B cell (primary cell): ENCODE measurements at regions not wholly inside any gene's neighbourhood (a gene's known extent, or its start where the extent isn't known, plus 50 kb on each side); places are given as distances from the start of the nearest gene placed in this dataset.

Source experiments
- ATAC-seq: fragments of 200-7000 bp; cut with Tn5 transposase; one replicate; pipeline ENCODE4 v1.10.0; 2021; ENCODE audit warnings: low read depth, mild to moderate bottlenecking, moderate number of reproducible peaks, moderate library complexity
- CTCF ChIA-PET: fragments of 350-600 bp; sonication (Branson Sonifier 250); formaldehyde crosslinking; loops from one replicate; lab custom pipeline; 2021; ENCODE audit warnings: antibody characterized with exemption, inconsistent platforms; lab: Charles Lee
- POLR2A ChIA-PET: fragments of 350-600 bp; sonication (Branson Sonifier 250); formaldehyde crosslinking; loops from one replicate; lab custom pipeline; 2021; ENCODE audit warnings: antibody characterized with exemption; lab: Charles Lee
- DNase-seq: peaks from one replicate; pipeline ENCODE4 v3.0.0; 2013
- H2AFZ ChIP-seq: 2 replicates; pipeline ENCODE4 v1.6.1; 2012; ENCODE audit warnings: mild to moderate bottlenecking, low read depth, low read length; ENCODE audit not compliant: insufficient read depth, poor library complexity, severe bottlenecking
- H3K27ac ChIP-seq, 2 donors: 1 replicate in 1 of 2; 2 replicates in 1 of 2; pipeline ENCODE4 v1.5.1; 2012 to 2013; ENCODE audit warnings: low read length in 2 of 2, mild to moderate bottlenecking in 2 of 2, moderate library complexity in 1 of 2
- H3K27me3 ChIP-seq, 4 experiments: fragments of 200-600 bp in 1 of 4; sonication (generic) in 1 of 4; replicated peaks in 1 of 4; 1 replicate in 2 of 4; 2 replicates in 2 of 4; pipeline versions ENCODE4 v1.6.1 to v1.7.0; 2013 to 2016; ENCODE audit warnings: low read length in 3 of 4, mild to moderate bottlenecking in 2 of 4, mixed read lengths in 1 of 4, moderate library complexity in 1 of 4; ENCODE audit not compliant: insufficient read depth in 4 of 4, control insufficient read depth in 3 of 4; ENCODE audit errors: control extremely low read depth in 1 of 4
- H3K36me3 ChIP-seq, 2 experiments: replicated peaks in 1 of 2; 1 replicate in 1 of 2; 2 replicates in 1 of 2; pipeline versions ENCODE4 v1.6.1 to v1.7.1; 2013; ENCODE audit warnings: low read length in 1 of 2; ENCODE audit not compliant: insufficient read depth in 2 of 2, control insufficient read depth in 1 of 2; ENCODE audit errors: control extremely low read depth in 1 of 2, extremely low read depth in 1 of 2
- H3K4me1 ChIP-seq, 2 donors: fragments of 200-600 bp in 1 of 2; sonication (generic) in 1 of 2; 1 replicate in 1 of 2; 2 replicates in 1 of 2; pipeline versions ENCODE4 v1.5.1 to v1.6.1; 2013 to 2017; ENCODE audit warnings: low read length in 2 of 2; ENCODE audit not compliant: control insufficient read depth in 2 of 2, insufficient read depth in 2 of 2
- H3K4me2 ChIP-seq: replicated peaks from 2 replicates; pipeline ENCODE3; 2012; ENCODE audit warnings: mild to moderate bottlenecking, low read depth, low read length; ENCODE audit not compliant: poor library complexity, severe bottlenecking
- H3K4me3 ChIP-seq, 5 experiments: fragments of 200-600 bp in 1 of 5; sonication (generic) in 1 of 5; 1 replicate in 3 of 5; 2 replicates in 2 of 5; pipeline versions ENCODE4 v1.5.1 to v1.7.0; 2011 to 2016; ENCODE audit warnings: low read length in 4 of 5, mild to moderate bottlenecking in 4 of 5, low read depth in 2 of 5, control low read depth in 1 of 5, moderate library complexity in 1 of 5; ENCODE audit not compliant: insufficient read depth in 1 of 5; ENCODE audit errors: control extremely low read depth in 1 of 5, extremely low read depth in 1 of 5
- H3K79me2 ChIP-seq: fragments of 200-600 bp; sonication (generic); one replicate; pipeline ENCODE4 v1.6.0; 2016; ENCODE audit warnings: low read length; ENCODE audit not compliant: control insufficient read depth, insufficient read depth
- H3K9ac ChIP-seq: fragments of 200-600 bp; sonication (generic); 2 replicates; pipeline ENCODE4 v1.6.1; 2017; ENCODE audit warnings: mild to moderate bottlenecking, low read length, moderate library complexity
- H3K9me3 ChIP-seq, 3 donors: one replicate each; pipeline versions ENCODE4 v1.6.1 to v1.7.1; 2013; ENCODE audit warnings: low read length in 2 of 3; ENCODE audit not compliant: control insufficient read depth in 2 of 3, insufficient read depth in 1 of 3; ENCODE audit errors: control extremely low read depth in 1 of 3
- H4K20me1 ChIP-seq: 2 replicates; pipeline ENCODE4 v1.6.0; 2012; ENCODE audit warnings: mild to moderate bottlenecking, low read length; ENCODE audit not compliant: insufficient read depth, control insufficient read depth, poor library complexity, severe bottlenecking
- H3K27ac Mint-ChIP-seq: one replicate; pipeline ENCODE4 v1.8.0; 2021; ENCODE audit warnings: mixed read lengths
- H3K27me3 Mint-ChIP-seq: one replicate; pipeline ENCODE4 v1.8.0; 2021; ENCODE audit warnings: mixed read lengths
- H3K4me1 Mint-ChIP-seq: one replicate; pipeline ENCODE4 v1.8.0; 2021; ENCODE audit warnings: mixed read lengths
- H3K4me3 Mint-ChIP-seq: one replicate; pipeline ENCODE4 v1.8.0; 2021; ENCODE audit warnings: mixed read lengths
- H3K9me3 Mint-ChIP-seq: one replicate; pipeline ENCODE4 v1.8.0; 2022; ENCODE audit warnings: mixed read lengths; ENCODE audit not compliant: insufficient read depth
- EZH2 ChIP-seq: IDR thresholded peaks from 2 replicates; pipeline ENCODE4 v1.6.1; 2012; ENCODE audit warnings: borderline replicate concordance, low read depth, mild to moderate bottlenecking, moderate library complexity, low read length; ENCODE audit not compliant: insufficient read depth, poor library complexity, severe bottlenecking
- WGBS: methylation state at CpG from one replicate; pipeline ENCODE4 v1.1.5; 2013; ENCODE audit warnings: missing lambda C conversion rate; ENCODE audit not compliant: insufficient coverage; 5-methylcytosine and 5-hydroxymethylcytosine counted together
- intact Hi-C: fragments of 100-400 bp; cut with micrococcal nuclease; formaldehyde crosslinking; loops from one replicate; pipeline ENCODE4 v1.10.0; 2022
- TF ChIP-seq, protein P1 (sequence below): fragments of 200-600 bp; IDR thresholded peaks from one replicate; pipeline ENCODE4 v1.8.0; 2022; ENCODE audit warnings: antibody characterized with exemption, mild to moderate bottlenecking

DNA sequence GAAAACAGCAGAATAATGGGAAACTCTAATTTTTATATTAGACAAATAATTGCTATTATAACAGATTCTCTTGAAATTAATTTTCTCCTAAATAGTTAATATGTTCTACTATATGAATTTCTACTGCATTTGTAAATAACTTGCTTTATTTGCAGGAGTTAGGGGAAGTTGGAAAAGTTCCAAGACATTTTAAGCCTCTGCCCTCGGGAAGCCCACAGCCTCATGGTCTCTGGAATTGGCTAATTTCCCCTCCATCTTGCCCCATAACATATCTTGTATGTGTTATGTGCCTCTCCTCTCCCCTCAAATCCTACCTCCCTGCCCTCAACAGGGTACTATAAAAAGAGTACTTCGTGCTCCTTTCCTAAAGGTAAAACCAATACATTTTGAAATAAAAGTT lies 271.4 kb upstream of the NR5A2 start:
- DNase-seq (no peak), ATAC-seq (no peak)
- Histone ChIP-seq H3K4me2 (no peak overlapping the region), H3K4me3 (no peak overlapping the region), H3K79me2 (no peaks in the 10 kb centered on the region), H3K36me3 (no peaks in the 10 kb centered on the region), H3K9ac (no peak overlapping the region), H3K27ac (no peak overlapping the region), H3K9me3 (peaks cover 0 to 3% (median 0%) of the 10 kb centered on the region in 3 donors), H4K20me1 (no peaks in the 10 kb centered on the region), H3K4me1 (no peaks in the 10 kb centered on the region), H2AFZ (no peak overlapping the region), H3K27me3 (peaks cover 0 to 3% (median 3%) of the 10 kb centered on the region in 4 experiments)
- WGBS = no CpG with 5 or more reads among the region's 2 CpGs
- POLR2A ChIA-PET = no interaction called here
- Mint-ChIP-seq H3K27ac (no peak overlapping the region), H3K4me1 (no peaks in the 10 kb centered on the region), H3K4me3 (no peak overlapping the region), H3K27me3 (peaks cover 37% of the 10 kb centered on the region), H3K9me3 (no peaks in the 10 kb centered on the region)
- no peak for TF ChIP-seq EZH2
- TF ChIP-seq, protein P1, sequence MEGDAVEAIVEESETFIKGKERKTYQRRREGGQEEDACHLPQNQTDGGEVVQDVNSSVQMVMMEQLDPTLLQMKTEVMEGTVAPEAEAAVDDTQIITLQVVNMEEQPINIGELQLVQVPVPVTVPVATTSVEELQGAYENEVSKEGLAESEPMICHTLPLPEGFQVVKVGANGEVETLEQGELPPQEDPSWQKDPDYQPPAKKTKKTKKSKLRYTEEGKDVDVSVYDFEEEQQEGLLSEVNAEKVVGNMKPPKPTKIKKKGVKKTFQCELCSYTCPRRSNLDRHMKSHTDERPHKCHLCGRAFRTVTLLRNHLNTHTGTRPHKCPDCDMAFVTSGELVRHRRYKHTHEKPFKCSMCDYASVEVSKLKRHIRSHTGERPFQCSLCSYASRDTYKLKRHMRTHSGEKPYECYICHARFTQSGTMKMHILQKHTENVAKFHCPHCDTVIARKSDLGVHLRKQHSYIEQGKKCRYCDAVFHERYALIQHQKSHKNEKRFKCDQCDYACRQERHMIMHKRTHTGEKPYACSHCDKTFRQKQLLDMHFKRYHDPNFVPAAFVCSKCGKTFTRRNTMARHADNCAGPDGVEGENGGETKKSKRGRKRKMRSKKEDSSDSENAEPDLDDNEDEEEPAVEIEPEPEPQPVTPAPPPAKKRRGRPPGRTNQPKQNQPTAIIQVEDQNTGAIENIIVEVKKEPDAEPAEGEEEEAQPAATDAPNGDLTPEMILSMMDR = no peak
- CTCF ChIA-PET = no interaction called here
- intact Hi-C loops = no loop called here

DNA sequence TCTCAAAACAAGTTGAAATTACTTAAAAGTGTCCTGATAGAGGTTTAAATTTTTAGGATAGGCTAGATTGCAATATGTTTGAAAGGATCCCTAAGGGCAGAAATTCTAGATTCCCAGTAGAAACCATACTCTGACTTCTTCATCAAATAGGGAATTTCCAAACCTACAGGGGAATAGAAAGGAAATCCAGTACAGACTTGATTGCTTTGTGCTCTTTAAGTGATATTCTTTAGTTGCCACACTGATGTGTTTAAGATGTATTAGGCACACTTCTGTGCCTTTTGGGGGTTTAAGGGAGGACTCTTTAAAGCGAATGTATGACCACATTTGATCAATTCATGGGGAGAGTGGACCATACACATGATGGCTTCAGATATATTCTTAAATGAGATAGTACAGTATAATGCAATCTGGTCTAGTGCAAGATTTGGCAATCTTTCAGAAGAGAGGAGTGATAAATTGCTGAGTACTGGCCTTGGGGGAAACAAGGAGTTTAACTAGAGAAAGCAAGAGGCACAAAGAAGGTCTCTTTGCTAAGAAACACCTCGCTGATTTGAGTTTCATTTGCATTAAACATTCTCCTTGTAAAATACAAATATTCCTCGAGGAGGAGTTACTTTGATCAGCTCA lies 268.8 kb upstream of the NR5A2 start:
- no CpG with 5 or more reads among the region's 3 CpGs for WGBS
- Histone ChIP-seq H3K9ac (no peak overlapping the region), H3K27me3 (peaks cover 0 to 3% (median 3%) of the 10 kb centered on the region in 4 experiments), H2AFZ (no peak overlapping the region), H3K4me1 (no peaks in the 10 kb centered on the region), H4K20me1 (no peaks in the 10 kb centered on the region), H3K36me3 (no peaks in the 10 kb centered on the region), H3K9me3 (peaks cover 0 to 1% (median 0%) of the 10 kb centered on the region in 3 donors), H3K27ac (no peak overlapping the region), H3K79me2 (no peaks in the 10 kb centered on the region), H3K4me3 (no peak overlapping the region), H3K4me2 (no peak overlapping the region)
- ChIA-PET CTCF (no interaction called here), POLR2A (no interaction called here)
- H3K4me1 Mint-ChIP-seq = no peaks in the 10 kb centered on the region
- no peak overlapping the region for H3K27ac Mint-ChIP-seq
- no peaks in the 10 kb centered on the region for H3K9me3 Mint-ChIP-seq
- TF ChIP-seq EZH2 = no peak
- TF ChIP-seq, protein P1 = no peak
- H3K27me3 Mint-ChIP-seq = peaks cover 48% of the 10 kb centered on the region
- DNase-seq (no peak), ATAC-seq (no peak)
- H3K4me3 Mint-ChIP-seq = no peak overlapping the region
- intact Hi-C loops = no loop called here
